ENCODE measurements at regions not wholly inside any gene's neighbourhood (a gene's known extent, or its start where the extent isn't known, plus 50 kb on each side); places are given as distances from the start of the nearest gene placed in this dataset.

- no peak overlapping the region for H3K27ac ChIP-seq
- DNase-seq (ENCODE audit: low spot score) = no peak
- TF ChIP-seq CTCF (IDR thresholded peaks at IDR 0.05) = peak; percentile 76
- H3K4me3 ChIP-seq = no peak overlapping the region
These were observed 93.9 kb upstream of the PPM1J start for GRCh38 chr1:112808861-112809684.

GRCh38 chr1:112807999-112808398, 92.9 kb upstream of the PPM1J start:
- Histone ChIP-seq H3K27ac (no peak overlapping the region), H3K4me3 (no peak overlapping the region)
- no peak for DNase-seq (ENCODE audit: low spot score)
- no peak for TF ChIP-seq CTCF (IDR thresholded peaks at IDR 0.05)

GRCh38 chr1:112807117-112807516, 92.0 kb upstream of the PPM1J start:
- TF ChIP-seq CTCF (IDR thresholded peaks at IDR 0.05) = no peak
- DNase-seq (ENCODE audit: low spot score) = no peak
- no peak overlapping the region for H3K4me3 ChIP-seq
- no peak overlapping the region for H3K27ac ChIP-seq

GRCh38 chr1:112806090-112806642, 91.0 kb upstream of the PPM1J start:
- no peak for DNase-seq (ENCODE audit: low spot score)
- Histone ChIP-seq H3K4me3 (no peak overlapping the region), H3K27ac (no peak overlapping the region)
- no peak for TF ChIP-seq CTCF (IDR thresholded peaks at IDR 0.05)

- DNase-seq (ENCODE audit: low spot score) = no peak
- no peak overlapping the region for H3K27ac ChIP-seq
- no peak overlapping the region for H3K4me3 ChIP-seq
- no peak for TF ChIP-seq CTCF (IDR thresholded peaks at IDR 0.05)
These were observed 90.2 kb upstream of the PPM1J start for GRCh38 chr1:112805155-112805853.

GRCh38 chr1:112803906-112804762, 89.0 kb upstream of the PPM1J start:
- no peak for DNase-seq (ENCODE audit: low spot score)
- TF ChIP-seq CTCF (IDR thresholded peaks at IDR 0.05) = peak; percentile 21
- Histone ChIP-seq H3K27ac (no peak overlapping the region), H3K4me3 (no peak overlapping the region)
